GM12873 (cell line): ENCODE measurements at regions not wholly inside any gene's neighbourhood (a gene's known extent, or its start where the extent isn't known, plus 50 kb on each side); places are given as distances from the start of the nearest gene placed in this dataset.

Source experiments
- TF ChIP-seq, protein P1 (sequence below): IDR thresholded peaks from 2 replicates; pipeline ENCODE4 v1.5.1; 2012; ENCODE audit warnings: low read depth, mild to moderate bottlenecking, moderate library complexity, low read length, control low read depth; ENCODE audit not compliant: insufficient read depth; ENCODE audit errors: missing control alignments

DNA sequence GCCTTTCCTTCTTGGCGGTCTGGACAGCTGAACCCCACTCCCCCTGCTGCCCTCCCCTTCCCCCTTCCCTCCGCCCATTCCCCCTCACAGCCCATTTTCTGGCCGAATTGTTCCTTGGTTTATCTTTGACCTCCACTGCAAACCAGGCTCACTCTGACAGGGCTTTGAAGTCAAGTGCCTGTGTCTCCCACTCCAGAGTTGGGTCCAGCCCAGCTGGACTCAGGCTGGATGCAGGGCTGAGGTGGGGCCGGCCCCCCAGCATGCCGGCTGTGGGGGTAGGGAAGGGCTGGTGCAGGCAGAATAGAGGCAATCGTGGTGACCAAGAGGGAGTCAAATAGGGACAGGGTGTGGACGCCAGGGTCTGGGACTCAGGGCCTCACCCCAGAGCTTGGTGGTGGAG lies 57.0 kb upstream of the MRPS22 start:
- TF ChIP-seq, protein P1, sequence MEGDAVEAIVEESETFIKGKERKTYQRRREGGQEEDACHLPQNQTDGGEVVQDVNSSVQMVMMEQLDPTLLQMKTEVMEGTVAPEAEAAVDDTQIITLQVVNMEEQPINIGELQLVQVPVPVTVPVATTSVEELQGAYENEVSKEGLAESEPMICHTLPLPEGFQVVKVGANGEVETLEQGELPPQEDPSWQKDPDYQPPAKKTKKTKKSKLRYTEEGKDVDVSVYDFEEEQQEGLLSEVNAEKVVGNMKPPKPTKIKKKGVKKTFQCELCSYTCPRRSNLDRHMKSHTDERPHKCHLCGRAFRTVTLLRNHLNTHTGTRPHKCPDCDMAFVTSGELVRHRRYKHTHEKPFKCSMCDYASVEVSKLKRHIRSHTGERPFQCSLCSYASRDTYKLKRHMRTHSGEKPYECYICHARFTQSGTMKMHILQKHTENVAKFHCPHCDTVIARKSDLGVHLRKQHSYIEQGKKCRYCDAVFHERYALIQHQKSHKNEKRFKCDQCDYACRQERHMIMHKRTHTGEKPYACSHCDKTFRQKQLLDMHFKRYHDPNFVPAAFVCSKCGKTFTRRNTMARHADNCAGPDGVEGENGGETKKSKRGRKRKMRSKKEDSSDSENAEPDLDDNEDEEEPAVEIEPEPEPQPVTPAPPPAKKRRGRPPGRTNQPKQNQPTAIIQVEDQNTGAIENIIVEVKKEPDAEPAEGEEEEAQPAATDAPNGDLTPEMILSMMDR = no peak

- TF ChIP-seq, protein P1 = no peak
Measured at GRCh38 chr3:139287557-139287956, 56.3 kb upstream of the MRPS22 start.

DNA sequence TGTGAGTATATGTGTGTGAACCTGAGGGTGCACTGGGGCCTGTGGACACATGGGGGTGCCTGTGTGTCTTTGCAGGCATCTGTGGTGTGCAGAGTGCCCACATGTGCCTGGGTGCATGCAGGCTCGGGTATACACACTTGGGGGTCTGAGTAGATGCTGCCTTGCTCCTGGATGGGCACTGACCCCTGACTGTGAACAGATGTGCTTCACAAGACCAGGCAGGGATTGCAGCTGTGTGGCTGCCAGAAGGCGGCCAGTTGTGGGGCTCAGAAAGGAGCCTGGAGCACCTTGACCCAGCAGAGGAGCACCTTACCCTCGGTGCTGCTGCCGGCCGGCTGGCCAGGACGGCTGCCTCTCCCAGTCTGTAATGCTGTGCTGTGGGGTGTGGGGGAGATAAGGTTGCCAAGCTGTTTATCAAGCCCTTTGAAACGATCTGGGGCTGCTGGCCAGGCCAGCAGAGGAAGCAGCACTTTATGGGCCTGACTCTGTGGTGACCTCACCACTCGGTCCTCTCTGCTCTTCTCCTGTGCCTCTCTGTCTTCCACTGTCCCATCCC lies 55.5 kb upstream of the MRPS22 start:
- TF ChIP-seq, protein P1 = no peak

DNA sequence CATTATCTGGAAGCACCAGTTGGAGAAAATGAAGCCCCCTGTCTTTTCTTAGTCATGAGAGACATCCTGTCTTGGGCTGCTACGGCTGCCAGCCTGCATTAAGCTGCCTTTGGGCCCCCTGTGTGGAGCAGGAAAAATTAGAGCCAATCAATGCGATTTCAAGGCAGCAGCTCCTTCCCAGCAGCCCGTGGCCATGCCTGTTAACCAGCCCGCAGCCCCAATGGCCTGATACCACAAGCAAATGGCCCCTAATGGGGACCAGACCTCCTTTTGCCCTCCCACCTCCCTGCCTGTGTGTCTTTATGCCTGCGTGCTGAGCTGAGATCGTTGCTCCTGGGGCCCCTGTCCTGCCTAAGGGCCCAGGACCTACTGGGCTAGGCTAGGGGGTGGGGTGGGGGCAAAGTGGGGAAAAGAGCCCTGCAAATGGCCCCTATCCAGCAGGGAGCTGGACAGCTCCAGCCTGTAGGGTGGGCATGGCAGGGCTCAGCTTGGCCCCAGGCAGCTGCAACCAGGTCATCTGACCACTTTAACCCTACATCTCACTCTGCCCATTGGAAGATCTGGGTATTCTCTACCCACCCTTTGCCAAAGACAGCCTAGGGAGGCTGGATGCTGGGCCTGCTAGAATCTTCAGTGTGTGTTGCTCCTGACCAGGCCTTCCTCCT lies 53.8 kb upstream of the MRPS22 start:
- TF ChIP-seq, protein P1 = no peak

GRCh38 chr3:139291276-139292051 lies 52.4 kb upstream of the MRPS22 start:
- TF ChIP-seq, protein P1 = no peak

- TF ChIP-seq, protein P1 = no peak
Measured at GRCh38 chr3:139292192-139292591, 51.6 kb upstream of the MRPS22 start.
